CD4-positive, alpha-beta T cell treated with Interleukin-4 for 1 hour (primary cell): ENCODE measurements at regions not wholly inside any gene's neighbourhood (a gene's known extent, or its start where the extent isn't known, plus 50 kb on each side); places are given as distances from the start of the nearest gene placed in this dataset.

Experiments
- DNase-seq, 2 donors: peaks; one replicate each; pipeline ENCODE4 v3.0.0-alpha.2; 2020 to 2022

DNA sequence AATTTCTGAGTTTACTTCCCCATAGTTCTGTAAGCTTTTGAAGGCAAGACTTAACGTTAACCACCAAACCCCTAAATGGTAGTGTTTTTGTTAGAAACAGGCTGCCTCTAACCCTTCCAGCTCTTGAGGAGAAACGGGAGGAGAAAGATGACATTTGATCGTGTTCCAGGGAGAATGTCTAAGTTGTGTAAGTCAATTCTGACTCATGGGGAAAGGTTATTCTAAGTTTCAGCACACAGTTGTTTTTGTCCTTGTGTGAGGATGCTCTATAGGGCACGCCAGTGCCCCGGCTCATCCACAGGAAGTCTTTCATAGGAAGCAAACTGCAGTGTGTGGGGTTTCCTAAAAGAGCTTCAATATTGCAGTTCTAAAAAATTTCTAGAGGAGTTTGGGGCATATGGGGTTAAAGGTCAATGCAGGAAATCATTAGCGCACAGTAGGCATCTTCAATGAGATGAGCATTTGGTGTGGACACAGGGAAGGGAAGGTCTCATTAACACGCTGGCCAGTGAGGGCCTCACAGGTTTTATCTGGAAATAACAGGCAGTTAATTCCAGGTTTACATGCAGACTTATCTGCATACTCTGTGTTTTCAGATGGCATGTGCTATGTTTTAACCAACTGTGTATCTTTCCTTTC, 638.2 kb upstream of the IGFBP3 start:
- DNase-seq, result no peak

DNA sequence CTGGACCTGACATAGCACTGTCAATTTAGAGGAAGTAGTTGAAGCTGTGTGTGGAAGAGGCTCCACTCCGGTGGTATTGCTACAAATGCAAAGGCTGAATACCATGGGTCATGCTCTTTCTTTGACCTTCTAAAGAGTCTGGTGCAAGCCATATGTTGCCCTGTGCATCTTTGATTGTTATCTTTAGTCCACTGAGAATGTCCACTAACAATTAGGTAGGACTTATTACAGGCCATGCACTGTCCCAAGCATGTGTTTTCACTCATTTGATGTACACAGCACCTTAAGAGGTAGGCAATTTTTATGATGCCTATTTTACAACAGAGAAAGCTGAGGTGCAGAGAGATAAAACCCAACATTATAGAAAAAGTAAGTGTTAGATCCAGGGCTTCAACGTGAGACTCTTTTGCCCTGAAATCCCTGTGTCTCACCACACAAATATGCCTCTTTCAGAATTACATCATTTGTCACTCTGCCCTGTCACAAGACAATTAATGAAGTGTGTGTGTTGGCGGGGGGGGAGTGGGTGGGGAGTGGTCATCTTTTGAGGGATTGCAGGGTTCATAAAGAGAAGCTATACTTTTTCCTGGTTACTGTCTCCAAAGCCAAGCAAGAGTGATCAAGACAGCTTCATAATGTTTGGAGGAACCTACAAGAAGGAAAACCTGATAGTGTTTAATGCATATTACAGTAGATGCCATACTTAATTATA, 637.6 kb upstream of the IGFBP3 start:
- DNase-seq, result no peak

DNA sequence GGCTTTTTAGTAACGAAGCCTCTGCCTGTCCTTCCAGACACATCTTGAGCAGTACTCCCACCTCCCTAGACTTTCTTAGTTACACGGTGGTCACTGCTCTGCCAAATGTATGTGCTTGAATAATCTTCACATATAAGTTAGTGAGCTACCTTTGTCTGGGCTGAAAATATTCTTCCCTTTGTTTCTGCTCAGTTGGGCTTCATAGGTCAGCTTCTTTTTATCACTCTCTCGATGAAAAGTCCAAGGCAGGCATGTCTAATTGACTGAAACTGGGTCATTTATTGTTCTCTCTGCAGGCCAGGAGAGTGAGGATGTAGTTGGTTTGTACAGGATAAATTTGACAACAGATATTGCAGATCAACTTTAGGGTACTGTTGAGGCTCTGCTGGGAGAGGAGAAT, 636.7 kb upstream of the IGFBP3 start:
- no peak for DNase-seq

DNA sequence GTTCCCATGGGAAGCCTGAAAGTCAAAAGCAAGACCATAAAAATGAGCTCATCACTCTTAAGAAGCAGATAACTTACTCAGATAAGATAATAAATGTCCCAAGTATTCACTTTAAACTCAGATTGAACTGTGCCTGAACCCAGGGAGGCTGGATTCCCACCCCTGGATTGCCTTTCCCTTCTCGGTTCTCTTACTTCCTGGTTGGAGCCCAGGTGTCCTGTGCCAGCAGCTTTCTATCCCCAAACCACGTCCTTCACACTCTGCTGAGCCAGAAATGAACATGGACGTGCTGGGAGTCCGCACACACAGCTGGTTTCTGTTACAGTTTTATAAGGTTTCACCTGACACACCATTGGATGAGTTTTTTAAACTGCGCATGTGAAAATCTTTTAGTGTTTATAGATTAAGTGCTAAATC, 636.2 kb upstream of the IGFBP3 start:
- DNase-seq, result no peak

DNA sequence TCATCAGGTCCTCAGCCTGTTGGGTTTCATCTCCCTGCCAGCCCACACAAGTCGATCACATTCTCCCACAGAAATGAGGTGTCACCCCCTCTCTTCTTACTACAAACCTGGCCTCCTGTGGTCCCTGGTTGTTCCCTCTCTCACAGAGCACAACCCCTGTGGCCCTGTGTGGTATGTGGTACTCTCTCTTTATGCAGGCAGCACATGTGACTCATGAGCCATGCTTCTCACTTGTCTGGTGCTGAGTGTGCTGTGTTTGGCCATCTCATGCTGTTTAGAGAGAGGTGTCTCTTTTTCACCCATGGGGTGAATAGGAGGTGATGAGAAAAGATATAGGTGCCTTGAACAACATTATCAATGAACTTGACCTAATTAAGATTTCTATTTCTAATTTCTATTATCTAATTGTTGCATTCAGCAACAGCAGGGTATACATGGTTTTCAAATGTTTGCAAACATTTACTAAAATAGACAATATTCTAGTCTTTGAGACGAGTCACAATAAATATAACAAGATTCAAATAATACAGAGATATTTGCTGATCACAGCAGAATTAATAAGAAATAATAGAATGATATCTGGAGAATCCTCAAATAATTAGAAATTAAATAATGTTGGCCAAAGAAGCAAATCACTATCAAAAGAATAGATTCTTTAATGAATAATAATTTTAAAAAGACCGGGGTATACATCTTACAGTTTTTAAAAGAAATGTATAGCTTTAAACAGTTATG, 633.8 kb upstream of the IGFBP3 start:
- no peak for DNase-seq

DNA sequence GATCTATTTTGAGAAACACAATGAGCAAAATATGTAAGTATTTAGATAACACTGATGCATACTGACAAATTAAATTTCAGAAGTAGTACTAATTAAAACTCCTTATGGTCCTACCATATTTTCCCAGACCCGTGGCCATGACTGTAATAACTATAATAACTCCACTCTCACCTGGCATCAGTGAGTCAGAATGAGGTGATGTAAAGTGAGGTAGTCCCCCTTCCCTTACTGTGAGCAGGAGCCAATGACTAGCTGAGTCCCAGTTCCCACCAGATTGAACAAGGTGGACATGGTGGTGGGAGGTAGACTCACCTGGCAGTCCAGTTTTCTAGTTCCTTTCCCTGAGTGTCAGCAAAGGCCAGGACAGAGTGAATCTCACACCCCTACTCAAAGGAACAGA, 630.5 kb upstream of the IGFBP3 start:
- DNase-seq, result no peak

DNA sequence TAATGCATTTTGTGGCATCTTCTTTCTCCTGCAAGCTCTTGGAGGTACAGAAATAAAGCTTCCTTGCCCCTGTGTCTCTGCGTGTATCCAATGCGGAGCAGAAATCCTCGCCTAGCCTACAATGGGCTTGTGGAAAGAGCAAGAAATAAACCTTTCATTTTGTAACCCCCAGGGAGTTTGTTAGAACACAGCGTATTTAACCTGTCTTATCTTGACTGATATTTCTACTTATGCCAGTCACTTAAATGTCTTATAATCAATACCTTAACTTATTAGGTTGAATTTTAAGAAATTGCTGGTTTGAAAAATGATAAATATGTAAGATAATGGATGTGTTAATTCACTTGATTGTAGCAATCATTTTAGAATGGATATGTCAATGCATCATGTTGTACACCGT, 629.8 kb upstream of the IGFBP3 start:
- no peak for DNase-seq

DNA sequence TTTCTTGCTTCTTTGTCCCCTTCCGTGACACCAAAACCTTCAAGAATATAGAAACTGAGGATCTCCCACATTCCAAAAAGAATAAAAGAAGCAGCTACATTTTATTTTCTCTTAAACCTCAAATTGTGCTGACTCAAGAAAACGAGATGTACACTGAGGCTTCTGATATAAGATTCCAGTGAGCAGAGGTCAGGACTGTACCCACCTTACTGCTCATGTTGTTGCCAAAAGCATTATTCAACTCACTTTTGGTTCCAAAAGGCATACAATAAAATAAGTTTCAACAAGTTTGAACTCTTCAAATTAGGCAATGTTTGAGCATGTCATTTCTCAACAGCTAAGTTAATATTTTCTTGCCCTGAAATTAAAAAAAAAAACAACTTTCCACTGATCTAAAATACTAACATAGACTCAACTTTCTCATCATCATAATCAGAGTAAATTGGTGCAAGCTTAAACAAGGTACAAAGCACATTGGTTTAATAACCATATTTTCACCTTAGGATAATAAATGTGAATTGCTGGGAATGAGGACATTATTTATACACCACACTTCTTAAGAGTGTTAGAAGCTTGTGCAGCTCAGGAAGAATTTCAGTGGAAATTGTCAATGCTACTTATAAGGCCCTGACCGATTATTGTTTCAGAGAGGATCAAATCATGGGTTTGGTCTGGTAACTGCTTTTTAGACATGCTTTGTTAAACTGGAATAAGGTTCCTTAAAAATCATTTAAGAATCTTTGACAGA, 629.0 kb upstream of the IGFBP3 start:
- DNase-seq, result no peak

DNA sequence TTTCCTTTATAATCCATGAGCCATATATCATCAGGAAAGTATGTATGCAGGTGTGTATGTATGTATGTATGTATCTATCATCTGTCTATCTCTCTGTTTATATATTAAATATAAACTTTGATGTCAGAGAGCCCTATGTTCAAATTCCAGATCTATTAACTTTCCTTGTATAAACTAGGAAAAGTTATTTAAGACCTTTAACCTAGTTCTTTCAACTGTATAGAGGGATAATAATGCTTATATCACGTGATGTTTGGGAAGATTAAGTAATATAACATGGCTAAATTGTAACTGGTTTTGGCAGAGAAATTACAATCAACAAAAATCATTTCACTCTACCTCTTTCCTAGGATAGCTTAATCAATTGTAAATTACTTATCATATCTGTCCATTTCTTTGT, 628.3 kb upstream of the IGFBP3 start:
- no peak for DNase-seq

DNA sequence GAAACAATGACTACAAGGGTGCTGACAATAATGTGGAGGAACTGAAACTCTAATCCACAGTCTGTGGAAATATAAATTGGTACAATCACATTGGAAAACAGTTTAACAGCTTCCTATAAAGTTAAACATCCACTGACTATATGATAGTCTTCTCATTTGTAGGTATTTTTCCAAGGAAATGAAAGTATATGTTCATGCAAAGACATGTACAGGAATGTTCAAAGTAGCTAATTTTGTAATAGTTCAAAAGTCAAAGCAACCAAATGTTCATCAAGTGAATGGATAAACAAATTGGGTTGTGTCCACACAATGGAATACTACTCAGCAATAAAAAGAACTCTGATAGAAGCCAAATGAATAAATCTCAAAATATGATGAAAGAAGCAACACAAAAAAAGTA, 626.0 kb upstream of the IGFBP3 start:
- DNase-seq, result no peak

DNA sequence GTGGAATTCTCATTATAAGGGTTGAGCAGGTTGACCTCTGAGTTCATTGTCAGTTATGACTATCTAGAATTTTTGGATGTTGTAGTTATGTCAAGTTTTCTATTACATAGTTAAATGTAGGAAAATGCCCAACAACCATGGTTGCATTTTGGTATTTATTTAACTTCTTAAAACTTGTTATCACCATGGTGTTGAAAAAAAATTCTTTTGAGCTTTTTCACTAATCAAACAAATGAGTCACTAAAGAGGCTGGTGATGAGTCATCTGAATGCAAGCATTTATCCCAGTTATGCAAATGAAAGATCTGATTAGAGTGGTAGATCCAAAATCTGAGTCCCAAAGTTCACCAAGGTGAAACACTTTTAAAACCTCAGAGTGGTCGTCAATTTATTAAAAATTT, 624.7 kb upstream of the IGFBP3 start:
- DNase-seq, result no peak

DNA sequence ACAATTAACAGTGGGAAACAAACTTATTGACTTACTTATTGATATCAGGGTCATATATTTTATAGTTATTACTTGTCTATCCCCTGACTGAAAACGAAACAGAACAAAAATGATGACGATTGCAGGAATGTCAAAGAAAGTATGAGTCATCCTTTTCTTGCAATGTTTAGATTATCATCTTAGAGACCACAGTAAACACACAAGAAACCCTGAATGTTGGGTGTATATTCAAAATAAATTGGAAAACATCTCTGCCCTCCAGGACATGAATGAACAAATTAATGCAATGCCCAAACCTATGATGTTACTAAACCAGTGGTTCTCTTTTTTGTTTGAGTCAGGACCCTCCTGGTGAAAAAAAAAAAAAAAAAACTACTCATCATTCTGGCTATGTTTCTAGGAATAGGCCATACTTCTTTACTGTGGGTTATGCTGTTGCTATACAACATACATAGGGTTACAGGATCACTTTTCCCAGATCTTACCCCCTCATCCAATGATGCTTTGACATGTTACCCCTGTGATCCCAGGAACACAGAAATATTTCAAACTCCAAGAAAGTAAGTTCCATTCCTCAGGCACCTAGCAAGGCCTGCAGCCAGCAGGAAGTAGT, 623.4 kb upstream of the IGFBP3 start:
- DNase-seq, result no peak

DNA sequence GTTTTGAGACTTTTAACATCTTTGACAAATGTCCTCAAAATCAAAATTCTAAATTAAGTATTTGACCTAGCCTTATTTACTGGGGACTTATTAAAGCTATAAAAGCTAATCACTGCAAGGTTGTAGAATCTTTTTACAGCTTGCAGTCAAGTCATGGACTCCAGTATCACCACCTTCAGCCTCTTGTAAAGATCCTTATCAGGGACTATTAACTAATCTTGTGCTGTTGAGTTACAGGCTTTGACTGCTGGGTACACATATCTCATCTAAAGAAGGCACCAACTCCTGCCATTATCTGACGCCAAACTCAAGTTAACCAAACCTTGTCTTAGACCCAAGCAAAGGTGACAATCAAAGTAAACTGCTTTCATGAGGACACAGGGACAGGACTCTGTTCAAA, 621.0 kb upstream of the IGFBP3 start:
- no peak for DNase-seq

DNA sequence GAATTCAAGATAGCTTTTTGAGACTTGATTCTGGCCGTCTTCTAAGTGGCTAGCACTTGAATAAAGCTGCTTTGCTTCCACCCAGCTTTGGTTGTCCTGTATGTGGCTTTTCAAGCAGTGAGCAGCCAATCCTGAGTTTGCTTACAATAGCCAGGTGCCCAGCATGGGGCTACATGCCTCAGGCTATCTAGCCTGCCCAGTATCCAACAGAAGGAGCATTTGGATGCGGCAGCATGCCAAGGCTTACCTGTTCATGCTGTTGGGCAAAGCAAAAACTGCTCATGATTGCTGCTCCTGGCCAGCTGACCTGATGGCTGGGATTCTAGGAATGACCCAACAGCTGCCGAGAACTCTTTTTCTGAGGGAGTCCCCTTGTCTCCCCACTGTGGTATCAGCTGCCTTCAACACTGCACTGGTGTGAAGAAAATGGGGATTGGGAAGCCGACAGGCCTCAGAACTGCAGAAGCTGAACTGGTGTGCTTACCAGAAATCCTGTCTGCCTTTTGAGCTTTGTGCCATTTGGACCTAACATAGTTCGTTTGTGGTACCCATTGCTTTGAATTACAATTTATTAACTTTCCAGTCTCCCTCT, 618.9 kb upstream of the IGFBP3 start:
- DNase-seq, result no peak

DNA sequence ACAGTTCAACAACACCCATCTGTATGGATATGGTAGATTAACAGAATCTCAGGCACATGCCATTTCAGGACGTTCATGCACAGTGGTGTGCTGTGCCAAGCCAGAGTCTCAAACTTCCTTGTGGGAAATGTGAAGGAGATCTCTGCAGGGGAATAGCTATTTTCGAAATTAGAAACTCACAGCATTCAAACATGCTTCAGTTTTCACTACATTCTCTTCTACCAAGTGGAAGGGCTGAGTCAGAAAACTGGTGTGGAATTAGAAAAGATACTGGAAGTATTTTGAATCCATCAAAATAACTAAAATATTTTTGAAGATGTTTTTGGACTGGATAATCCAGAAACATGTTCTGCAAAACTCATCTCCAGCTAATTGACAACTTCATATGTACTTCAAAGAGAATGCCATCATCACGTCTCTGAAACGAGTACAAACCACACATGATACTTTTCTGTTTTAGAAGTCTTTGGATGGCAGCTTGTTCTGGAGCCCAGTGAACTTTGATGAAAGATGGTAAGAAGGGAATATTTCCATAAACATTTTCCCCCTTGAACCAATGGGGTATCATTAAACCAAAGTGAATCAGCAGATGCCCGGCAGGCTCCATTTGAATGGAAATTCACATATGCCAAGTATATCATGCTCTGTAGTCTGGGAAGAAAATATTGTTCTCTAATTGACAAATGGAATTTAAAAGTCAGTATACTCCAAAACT, 616.3 kb upstream of the IGFBP3 start:
- DNase-seq, result no peak

DNA sequence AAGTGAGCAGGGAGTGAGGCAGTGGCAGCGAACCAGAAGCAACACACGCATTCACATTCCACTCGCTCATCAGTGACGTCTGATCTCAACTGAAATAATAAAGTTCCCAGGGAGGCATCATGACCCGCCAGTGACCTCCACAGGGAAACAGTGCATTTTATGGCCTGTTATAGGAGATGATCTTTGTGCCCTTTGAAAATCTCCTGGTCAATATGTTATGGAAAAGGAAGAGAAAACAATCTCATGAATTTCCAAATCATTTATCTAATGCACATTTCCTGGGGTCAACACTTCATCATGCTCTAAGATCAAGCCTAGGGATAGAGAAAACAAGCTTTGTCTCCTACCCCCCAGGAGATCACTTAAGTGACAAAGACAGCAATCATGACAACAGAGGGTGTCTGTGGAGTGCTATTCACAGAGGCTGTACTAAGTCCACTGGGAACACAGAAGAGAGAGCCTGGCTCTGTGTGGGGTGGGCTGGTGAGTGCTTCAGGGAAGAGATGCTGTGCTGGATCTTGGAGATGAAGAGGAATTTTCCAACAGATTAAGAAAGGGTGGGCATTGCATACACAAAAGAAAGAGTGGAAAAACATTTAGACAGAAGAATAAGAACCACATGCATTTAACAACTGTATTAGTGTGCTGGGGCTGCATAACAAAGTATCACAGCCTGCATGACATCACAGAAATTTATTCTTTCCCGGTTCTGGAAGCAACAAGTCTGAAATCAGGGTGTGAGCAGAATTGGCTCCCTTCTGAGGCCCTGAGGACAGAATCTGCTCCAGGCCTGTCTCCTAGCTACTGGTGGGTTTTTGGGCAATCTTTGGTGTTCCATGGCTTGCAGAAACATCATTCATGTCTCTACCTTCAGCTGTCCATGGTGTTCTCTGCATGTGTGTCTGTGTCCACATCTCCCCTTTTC, 613.9 kb upstream of the IGFBP3 start:
- DNase-seq, result no peak

DNA sequence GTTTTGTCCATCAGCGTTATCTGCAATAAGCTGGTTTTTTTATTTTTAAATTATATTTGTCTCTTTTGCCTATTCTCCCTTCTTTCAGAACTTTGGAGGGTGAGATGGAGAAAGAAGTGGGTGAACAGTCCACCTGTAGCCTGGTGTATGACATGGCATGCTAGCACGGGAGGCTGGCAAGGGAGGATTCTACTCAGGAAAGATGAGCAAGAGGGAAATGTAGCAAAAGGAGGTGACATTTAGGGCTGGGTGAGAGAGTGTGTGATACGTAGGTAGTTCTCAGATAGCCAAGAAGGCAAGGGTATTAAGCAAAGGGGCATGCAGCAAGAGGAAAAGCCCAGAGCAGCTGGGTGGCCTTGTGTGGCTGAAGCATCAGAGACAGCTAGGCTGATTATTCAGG, 612.9 kb upstream of the IGFBP3 start:
- DNase-seq, result no peak

DNA sequence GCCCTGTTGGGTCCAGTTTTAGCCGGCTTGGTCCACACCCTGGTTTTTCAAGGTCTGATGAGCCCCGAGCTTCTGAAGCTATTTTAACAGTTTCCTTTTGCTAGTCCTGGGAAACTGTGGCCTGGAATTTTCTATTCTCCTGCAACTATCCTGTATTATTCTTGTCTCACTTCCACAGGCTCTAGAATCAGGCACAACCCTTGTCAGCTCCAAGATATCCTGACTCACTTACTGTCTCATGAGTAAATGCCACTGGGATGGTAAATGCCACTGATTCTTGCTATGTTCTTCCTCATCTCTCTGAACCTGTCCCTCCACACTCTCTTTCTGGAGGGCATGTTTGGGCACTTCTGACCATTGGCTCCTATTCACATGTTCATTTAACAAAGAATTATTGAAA, 611.5 kb upstream of the IGFBP3 start:
- DNase-seq, result no peak

DNA sequence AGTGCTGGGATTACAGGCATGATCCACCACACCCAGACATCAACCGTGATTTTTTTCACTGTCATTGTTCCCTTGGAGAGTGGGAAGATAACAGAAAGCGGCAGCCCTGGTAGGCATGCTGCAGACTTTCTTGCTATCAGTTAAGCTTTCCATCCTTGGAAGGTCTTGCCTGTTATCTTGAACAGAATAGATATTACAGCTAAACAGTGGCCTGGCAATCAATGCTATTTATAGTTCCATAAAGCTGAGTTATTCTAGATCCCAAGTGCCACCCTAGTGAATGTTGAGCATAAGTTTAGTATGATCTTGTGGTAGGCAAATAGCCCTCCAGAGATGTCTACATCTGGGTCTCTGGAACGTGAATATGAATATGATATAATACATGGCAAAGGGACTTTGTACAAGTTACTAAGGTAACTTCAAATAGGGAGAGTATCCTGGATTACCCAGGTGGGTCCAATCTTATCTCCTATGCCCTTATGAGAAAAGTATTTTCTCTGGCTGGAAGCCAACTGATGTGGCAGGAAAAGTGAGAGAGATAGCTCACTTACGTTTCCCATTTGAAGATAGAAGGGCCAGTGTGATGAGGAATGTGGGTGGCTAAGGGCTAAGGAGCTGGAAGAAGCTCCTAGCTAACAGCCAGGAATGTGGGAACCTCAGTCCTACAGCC, 609.1 kb upstream of the IGFBP3 start:
- DNase-seq, result no peak

DNA sequence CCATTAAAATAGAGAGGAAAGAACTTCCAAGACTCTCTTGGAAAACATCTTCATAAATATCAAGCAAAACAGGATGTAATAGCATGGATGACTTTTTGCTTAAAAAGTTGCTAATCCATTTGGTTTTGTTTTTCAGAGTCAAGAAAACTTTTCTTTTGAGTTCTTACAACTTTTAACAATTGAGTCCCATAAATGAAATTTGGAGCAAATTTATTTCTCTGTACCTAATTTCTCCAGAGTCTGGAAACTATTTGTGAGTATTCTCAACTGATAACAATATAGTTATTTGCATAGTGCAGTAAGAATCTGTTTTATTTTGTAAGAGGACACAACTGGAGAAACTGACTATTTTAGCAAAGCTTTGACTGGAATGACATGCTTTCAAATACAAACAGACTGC, 606.3 kb upstream of the IGFBP3 start:
- no peak for DNase-seq
